CD4-positive, alpha-beta T cell (primary cell): ENCODE measurements at regions not wholly inside any gene's neighbourhood (a gene's known extent, or its start where the extent isn't known, plus 50 kb on each side); places are given as distances from the start of the nearest gene placed in this dataset.

Experiments used
- ATAC-seq: fragments of 200-7000 bp; cut with Tn5 transposase; one replicate; pipeline ENCODE4 v1.10.0; 2022; ENCODE audit warnings: mild to moderate bottlenecking; ENCODE audit not compliant: poor library complexity
- CTCF ChIA-PET: fragments of 350-600 bp; sonication (Branson Sonifier 250); formaldehyde crosslinking; loops from one replicate; lab custom pipeline; 2021; ENCODE audit warnings: antibody characterized with exemption, inconsistent platforms; lab: Charles Lee
- POLR2A ChIA-PET: fragments of 350-600 bp; sonication (Branson Sonifier 250); formaldehyde crosslinking; loops from one replicate; lab custom pipeline; 2021; ENCODE audit warnings: antibody characterized with exemption, inconsistent platforms; lab: Charles Lee
- DNase-seq, 14 experiments: peaks; one replicate each; pipeline ENCODE4 v3.0.0-alpha.2; 2013 to 2020; ENCODE audit warnings: mixed read lengths in 2 of 14
- H3K27ac ChIP-seq, 2 donors: one replicate each; pipeline versions ENCODE4 v1.5.1 to v1.7.0; 2013; ENCODE audit warnings: low read length in 2 of 2, low read depth in 1 of 2, mild to moderate bottlenecking in 1 of 2
- H3K27me3 ChIP-seq, 2 experiments: 1 replicate in 1 of 2; 2 replicates in 1 of 2; pipeline versions ENCODE4 v1.6.1 to v1.7.0; 2013; ENCODE audit warnings: low read length in 2 of 2, control low read depth in 1 of 2, mild to moderate bottlenecking in 1 of 2, moderate library complexity in 1 of 2; ENCODE audit not compliant: insufficient read depth in 2 of 2, control insufficient read depth in 1 of 2
- H3K36me3 ChIP-seq: one replicate; pipeline ENCODE4 v1.6.1; 2013; ENCODE audit warnings: low read length, control low read depth; ENCODE audit not compliant: insufficient read depth
- H3K4me1 ChIP-seq: one replicate; pipeline ENCODE4 v1.6.1; 2013; ENCODE audit warnings: low read length, control low read depth; ENCODE audit not compliant: insufficient read depth
- H3K4me3 ChIP-seq: one replicate; pipeline ENCODE4 v1.5.1; 2013; ENCODE audit warnings: mild to moderate bottlenecking, low read length, moderate library complexity
- H3K9me3 ChIP-seq, 2 experiments: 1 replicate in 1 of 2; 2 replicates in 1 of 2; pipeline versions ENCODE4 v1.6.1 to v1.7.0; 2013; ENCODE audit warnings: low read length in 2 of 2, mild to moderate bottlenecking in 2 of 2, control low read depth in 1 of 2, moderate library complexity in 1 of 2; ENCODE audit not compliant: control insufficient read depth in 1 of 2, insufficient read depth in 1 of 2
- H3K27ac Mint-ChIP-seq: one replicate; pipeline ENCODE4 v1.8.0; 2020; ENCODE audit warnings: mixed read lengths
- H3K27me3 Mint-ChIP-seq: one replicate; pipeline ENCODE4 v1.8.0; 2021; ENCODE audit warnings: mixed read lengths
- H3K36me3 Mint-ChIP-seq: one replicate; pipeline ENCODE4 v1.8.0; 2021; ENCODE audit warnings: low read depth, mixed read lengths
- H3K4me1 Mint-ChIP-seq: one replicate; pipeline ENCODE4 v1.8.0; 2021; ENCODE audit warnings: low read depth, mixed read lengths
- H3K4me3 Mint-ChIP-seq: one replicate; pipeline ENCODE4 v1.8.0; 2020; ENCODE audit warnings: mild to moderate bottlenecking, mixed read lengths
- H3K9me3 Mint-ChIP-seq: one replicate; pipeline ENCODE4 v1.8.0; 2020; ENCODE audit warnings: mixed read lengths
- intact Hi-C, 2 experiments: fragments of 100-400 bp; cut with DNase I in 1 of 2; cut with micrococcal nuclease in 1 of 2; formaldehyde crosslinking; loops; one replicate each; pipeline versions ENCODE4 v1.15.1 to v1.9.0; 2023 to 2025; cut with DNase I, micrococcal nuclease
- TF ChIP-seq, protein P1 (sequence below): fragments of 200-600 bp; IDR thresholded peaks from one replicate; pipeline ENCODE4 v1.8.0; 2022; ENCODE audit warnings: antibody characterized with exemption, mild to moderate bottlenecking

DNA sequence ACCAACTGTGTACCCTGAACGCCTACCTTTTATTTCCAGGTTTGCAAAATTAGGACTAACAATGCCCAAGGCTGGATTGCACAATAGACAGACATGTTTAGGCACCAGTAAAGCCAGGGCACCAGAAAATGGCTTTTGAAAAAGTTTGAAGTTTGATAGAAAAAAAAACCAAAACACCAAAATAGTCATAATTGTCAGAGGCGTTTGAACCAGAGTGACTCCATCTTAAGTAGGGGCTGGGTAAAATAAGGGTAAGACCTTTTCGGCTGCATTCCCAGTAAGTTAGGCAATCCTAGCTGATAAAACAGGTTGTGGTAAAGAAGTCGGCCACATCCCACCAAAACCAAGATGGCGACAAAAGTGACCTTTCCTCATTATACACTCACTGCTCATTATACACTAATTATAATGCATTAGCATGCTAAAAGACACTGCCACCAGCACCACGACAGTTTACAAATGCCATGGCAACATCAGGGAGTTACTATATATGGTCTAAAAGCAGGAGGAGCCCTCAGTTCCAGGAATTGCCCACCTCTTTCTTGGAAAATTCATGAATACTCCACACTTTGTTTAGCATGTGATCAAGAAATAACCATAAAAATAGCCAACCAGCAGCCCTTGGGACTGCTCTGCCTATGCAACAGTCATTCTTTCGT is 71.2 kb upstream of the EPCAM start:
- no peaks in the 10 kb centered on the region for H3K36me3 Mint-ChIP-seq
- no peaks in the 10 kb centered on the region for H3K9me3 ChIP-seq
- H3K36me3 ChIP-seq: no peaks in the 10 kb centered on the region
- TF ChIP-seq, protein P1, sequence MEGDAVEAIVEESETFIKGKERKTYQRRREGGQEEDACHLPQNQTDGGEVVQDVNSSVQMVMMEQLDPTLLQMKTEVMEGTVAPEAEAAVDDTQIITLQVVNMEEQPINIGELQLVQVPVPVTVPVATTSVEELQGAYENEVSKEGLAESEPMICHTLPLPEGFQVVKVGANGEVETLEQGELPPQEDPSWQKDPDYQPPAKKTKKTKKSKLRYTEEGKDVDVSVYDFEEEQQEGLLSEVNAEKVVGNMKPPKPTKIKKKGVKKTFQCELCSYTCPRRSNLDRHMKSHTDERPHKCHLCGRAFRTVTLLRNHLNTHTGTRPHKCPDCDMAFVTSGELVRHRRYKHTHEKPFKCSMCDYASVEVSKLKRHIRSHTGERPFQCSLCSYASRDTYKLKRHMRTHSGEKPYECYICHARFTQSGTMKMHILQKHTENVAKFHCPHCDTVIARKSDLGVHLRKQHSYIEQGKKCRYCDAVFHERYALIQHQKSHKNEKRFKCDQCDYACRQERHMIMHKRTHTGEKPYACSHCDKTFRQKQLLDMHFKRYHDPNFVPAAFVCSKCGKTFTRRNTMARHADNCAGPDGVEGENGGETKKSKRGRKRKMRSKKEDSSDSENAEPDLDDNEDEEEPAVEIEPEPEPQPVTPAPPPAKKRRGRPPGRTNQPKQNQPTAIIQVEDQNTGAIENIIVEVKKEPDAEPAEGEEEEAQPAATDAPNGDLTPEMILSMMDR: no peak
- no peaks in the 10 kb centered on the region for H3K4me1 ChIP-seq
- H3K4me3 Mint-ChIP-seq: no peak overlapping the region
- no peak overlapping the region for H3K27ac Mint-ChIP-seq
- H3K27me3 ChIP-seq: no peaks in the 10 kb centered on the region
- H3K4me1 Mint-ChIP-seq: peaks cover 13% of the 10 kb centered on the region
- H3K27me3 Mint-ChIP-seq: peaks cover 14% of the 10 kb centered on the region
- H3K27ac ChIP-seq: no peak overlapping the region
- ChIA-PET CTCF (no interaction called here), POLR2A (no interaction called here)
- ATAC-seq: no peak
- DNase-seq: no peak
- no peak overlapping the region for H3K4me3 ChIP-seq
- intact Hi-C loops: no loop called here
- H3K9me3 Mint-ChIP-seq: no peaks in the 10 kb centered on the region

DNA sequence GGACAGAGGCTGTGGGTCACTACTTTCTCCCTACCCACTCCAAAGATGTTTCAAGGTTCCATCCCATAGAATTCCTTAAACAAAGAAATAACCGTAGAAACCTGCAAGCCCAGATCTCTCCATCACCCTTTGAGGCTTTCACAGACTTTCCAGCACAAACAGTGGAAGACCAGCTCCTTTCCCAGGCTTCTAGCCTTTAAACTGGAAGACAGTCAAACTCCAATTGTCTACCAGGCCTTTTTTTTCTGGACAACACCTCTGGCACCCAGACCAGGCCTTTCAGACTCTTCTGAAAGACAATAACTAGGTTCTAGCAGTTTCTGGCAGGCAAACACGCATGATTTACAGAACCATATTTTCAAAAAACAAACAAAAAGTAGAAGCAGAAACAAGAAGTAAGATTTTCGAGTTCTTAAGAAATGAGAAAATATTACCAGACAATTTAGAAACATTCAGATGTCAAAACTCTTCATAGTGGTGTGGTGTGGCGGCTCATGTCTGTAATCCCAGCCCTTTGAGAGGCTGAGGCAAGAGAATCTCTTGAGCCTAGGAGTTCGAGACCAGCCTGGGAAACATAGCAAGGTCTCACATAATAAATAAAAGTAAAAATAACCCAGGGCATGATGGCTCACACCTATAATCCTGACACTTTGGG is 73.0 kb upstream of the EPCAM start:
- POLR2A ChIA-PET: no interaction called here
- Histone ChIP-seq H3K36me3 (no peaks in the 10 kb centered on the region), H3K27ac (no peak overlapping the region), H3K9me3 (no peaks in the 10 kb centered on the region), H3K27me3 (no peaks in the 10 kb centered on the region), H3K4me3 (no peak overlapping the region), H3K4me1 (no peaks in the 10 kb centered on the region)
- ATAC-seq (no peak), DNase-seq (no peak)
- intact Hi-C loops: no loop called here
- TF ChIP-seq, protein P1: no peak
- Mint-ChIP-seq H3K4me1 (peaks cover 11% of the 10 kb centered on the region), H3K27ac (no peak overlapping the region), H3K36me3 (no peaks in the 10 kb centered on the region), H3K4me3 (no peak overlapping the region), H3K27me3 (peaks cover 6% of the 10 kb centered on the region), H3K9me3 (no peaks in the 10 kb centered on the region)
- CTCF ChIA-PET: no interaction called here

DNA sequence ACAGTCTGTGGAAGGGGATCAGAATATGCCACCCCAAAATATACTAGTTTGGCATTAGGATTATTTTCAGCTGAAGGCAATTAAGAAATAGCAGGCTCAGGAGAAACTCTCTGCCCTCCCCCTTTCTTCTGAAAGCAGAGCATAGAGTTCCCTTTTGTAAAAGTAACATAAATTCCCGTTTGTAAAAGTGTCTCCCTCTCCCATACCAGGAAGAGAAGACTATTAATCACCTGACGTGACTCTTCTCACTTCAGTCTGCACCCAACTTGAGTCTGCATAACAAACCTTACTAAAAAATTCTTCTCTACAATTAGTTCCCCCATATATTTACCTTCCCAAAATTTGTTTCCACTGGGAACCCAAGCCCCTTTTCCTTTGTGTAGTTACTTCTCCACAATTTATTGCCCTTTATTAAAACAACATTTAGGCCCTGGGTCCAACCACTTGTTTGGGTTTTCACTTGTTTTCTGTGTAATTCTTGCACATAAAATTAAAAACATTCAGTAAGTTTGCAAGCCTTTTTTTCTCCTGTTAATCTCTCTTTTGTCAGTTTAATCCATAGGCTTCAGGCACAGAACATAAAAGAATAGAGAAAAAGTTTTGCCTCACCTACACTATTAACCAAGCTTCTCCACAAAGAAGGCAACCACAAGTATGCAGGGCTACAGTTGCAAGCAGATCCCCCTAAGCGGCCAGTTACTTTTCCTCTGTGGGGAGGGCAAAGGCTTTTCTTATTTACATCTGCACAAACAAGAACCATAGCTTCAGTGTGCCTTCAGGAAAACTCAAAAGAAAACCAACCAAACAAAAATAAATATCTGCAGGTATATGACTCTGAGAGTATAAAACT is 73.8 kb upstream of the EPCAM start:
- Mint-ChIP-seq H3K4me3 (no peak overlapping the region), H3K4me1 (peaks cover 4% of the 10 kb centered on the region), H3K27ac (no peak overlapping the region), H3K36me3 (no peaks in the 10 kb centered on the region), H3K27me3 (peaks cover 6% of the 10 kb centered on the region), H3K9me3 (no peaks in the 10 kb centered on the region)
- TF ChIP-seq, protein P1: no peak
- ATAC-seq (no peak), DNase-seq (no peak)
- CTCF ChIA-PET: no interaction called here
- Histone ChIP-seq H3K27ac (no peak overlapping the region), H3K27me3 (no peaks in the 10 kb centered on the region), H3K36me3 (no peaks in the 10 kb centered on the region), H3K4me3 (no peak overlapping the region), H3K9me3 (no peaks in the 10 kb centered on the region), H3K4me1 (no peaks in the 10 kb centered on the region)
- POLR2A ChIA-PET: no interaction called here
- intact Hi-C loops: no loop called here
